ENCODE measurements at regions not wholly inside any gene's neighbourhood (a gene's known extent, or its start where the extent isn't known, plus 50 kb on each side); places are given as distances from the start of the nearest gene placed in this dataset.

DNA sequence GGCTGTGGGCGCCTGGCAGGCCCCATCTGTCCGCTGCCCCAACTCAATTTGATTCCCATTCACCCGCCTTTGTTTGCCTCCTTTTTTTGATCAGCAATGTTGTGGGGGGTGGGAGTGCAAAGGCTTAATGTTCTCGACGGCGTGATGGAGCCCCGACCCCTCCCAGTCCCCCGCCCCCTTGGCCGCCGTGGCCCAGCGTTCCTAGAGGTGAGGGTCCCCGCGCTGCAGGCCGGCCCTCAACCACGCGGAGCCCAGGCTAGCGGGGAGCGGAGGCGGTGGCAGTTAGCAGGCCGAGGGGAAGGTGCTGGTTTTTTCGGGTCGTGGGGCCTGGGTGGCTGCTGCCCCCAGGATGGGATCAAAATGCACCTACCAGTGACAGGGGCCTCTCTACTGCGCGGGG is 274.7 kb upstream of the SKOR2 start:
- no peak overlapping the region for H3K4me3 ChIP-seq (ENCODE audit: insufficient read depth, low read depth, low read length)
- TF ChIP-seq, protein P1, sequence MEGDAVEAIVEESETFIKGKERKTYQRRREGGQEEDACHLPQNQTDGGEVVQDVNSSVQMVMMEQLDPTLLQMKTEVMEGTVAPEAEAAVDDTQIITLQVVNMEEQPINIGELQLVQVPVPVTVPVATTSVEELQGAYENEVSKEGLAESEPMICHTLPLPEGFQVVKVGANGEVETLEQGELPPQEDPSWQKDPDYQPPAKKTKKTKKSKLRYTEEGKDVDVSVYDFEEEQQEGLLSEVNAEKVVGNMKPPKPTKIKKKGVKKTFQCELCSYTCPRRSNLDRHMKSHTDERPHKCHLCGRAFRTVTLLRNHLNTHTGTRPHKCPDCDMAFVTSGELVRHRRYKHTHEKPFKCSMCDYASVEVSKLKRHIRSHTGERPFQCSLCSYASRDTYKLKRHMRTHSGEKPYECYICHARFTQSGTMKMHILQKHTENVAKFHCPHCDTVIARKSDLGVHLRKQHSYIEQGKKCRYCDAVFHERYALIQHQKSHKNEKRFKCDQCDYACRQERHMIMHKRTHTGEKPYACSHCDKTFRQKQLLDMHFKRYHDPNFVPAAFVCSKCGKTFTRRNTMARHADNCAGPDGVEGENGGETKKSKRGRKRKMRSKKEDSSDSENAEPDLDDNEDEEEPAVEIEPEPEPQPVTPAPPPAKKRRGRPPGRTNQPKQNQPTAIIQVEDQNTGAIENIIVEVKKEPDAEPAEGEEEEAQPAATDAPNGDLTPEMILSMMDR (IDR thresholded peaks at IDR 0.05; ENCODE audit: insufficient read depth, low read depth, low read length), result no peak
- TF ChIP-seq EZH2 (IDR thresholded peaks at IDR 0.05; ENCODE audit: insufficient read depth, low read length), result no peak
- H4K20me1 ChIP-seq (ENCODE audit: insufficient read depth, low read length), result no peaks in the 10 kb centered on the region
- H3K9me3 ChIP-seq (ENCODE audit: insufficient read depth, low read depth, low read length), result no peaks in the 10 kb centered on the region
- Mint-ChIP-seq H3K4me1 (ENCODE audit: low read depth, unreplicated experiment) (no peaks in the 10 kb centered on the region), H3K36me3 (ENCODE audit: low read depth, unreplicated experiment) (no peaks in the 10 kb centered on the region), H3K4me3 (ENCODE audit: unreplicated experiment) (no peak overlapping the region), H3K27me3 (ENCODE audit: low read depth, unreplicated experiment) (peaks cover 28% of the 10 kb centered on the region), H3K9me3 (ENCODE audit: unreplicated experiment) (no peaks in the 10 kb centered on the region), H3K27ac (ENCODE audit: unreplicated experiment) (no peak overlapping the region)
- no peaks in the 10 kb centered on the region for H3K36me3 ChIP-seq (ENCODE audit: insufficient read depth, low read length)
- H3K9ac ChIP-seq (ENCODE audit: low read length), result no peak overlapping the region
- DNase-seq (ENCODE audit: low read depth) (no peak), FAIRE-seq (no peak)
- H3K79me2 ChIP-seq (ENCODE audit: insufficient read depth, low read length), result no peaks in the 10 kb centered on the region
- no peak overlapping the region for H2AFZ ChIP-seq (ENCODE audit: low read depth, low read length)
- H3K4me2 ChIP-seq (ENCODE audit: low read length), result no peak overlapping the region
- no peak overlapping the region for H3K27ac ChIP-seq (ENCODE audit: low read depth, low read length)
- no peaks in the 10 kb centered on the region for H3K4me1 ChIP-seq (ENCODE audit: insufficient read depth, low read length)
- H3K27me3 ChIP-seq (ENCODE audit: insufficient read depth, low read length), result no peaks in the 10 kb centered on the region

DNA sequence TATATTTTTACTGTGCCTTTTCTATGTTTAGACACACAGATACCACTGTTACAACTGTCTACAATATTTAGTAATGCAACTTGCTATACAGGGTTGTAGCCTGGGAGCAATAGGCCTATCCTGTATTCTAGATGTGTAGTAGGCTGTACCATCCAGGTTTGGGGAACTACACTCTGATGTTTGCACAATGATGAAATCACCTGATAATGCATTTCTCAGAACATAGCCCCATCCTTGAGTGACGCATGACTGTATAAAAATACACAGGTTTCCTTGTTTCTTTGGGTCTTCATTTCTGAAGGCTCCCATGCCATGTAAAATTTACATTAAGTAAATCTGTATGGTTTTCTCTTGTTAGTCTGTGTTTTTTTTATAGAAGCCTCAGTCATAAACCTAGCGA is 270.9 kb upstream of the SKOR2 start:
- no peak for DNase-seq (ENCODE audit: low read depth)
- Histone ChIP-seq H4K20me1 (ENCODE audit: insufficient read depth, low read length) (no peaks in the 10 kb centered on the region), H3K4me1 (ENCODE audit: insufficient read depth, low read length) (no peaks in the 10 kb centered on the region), H3K4me2 (ENCODE audit: low read length) (no peak overlapping the region), H3K4me3 (ENCODE audit: insufficient read depth, low read depth, low read length) (no peak overlapping the region), H3K9ac (ENCODE audit: low read length) (no peak overlapping the region), H3K27ac (ENCODE audit: low read depth, low read length) (no peak overlapping the region), H3K36me3 (ENCODE audit: insufficient read depth, low read length) (no peaks in the 10 kb centered on the region), H3K79me2 (ENCODE audit: insufficient read depth, low read length) (no peaks in the 10 kb centered on the region), H3K9me3 (ENCODE audit: insufficient read depth, low read depth, low read length) (no peaks in the 10 kb centered on the region), H3K27me3 (ENCODE audit: insufficient read depth, low read length) (no peaks in the 10 kb centered on the region), H2AFZ (ENCODE audit: low read depth, low read length) (no peak overlapping the region)
- Mint-ChIP-seq H3K4me1 (ENCODE audit: low read depth, unreplicated experiment) (no peaks in the 10 kb centered on the region), H3K27ac (ENCODE audit: unreplicated experiment) (no peak overlapping the region), H3K4me3 (ENCODE audit: unreplicated experiment) (no peak overlapping the region), H3K27me3 (ENCODE audit: low read depth, unreplicated experiment) (peaks cover 17% of the 10 kb centered on the region), H3K9me3 (ENCODE audit: unreplicated experiment) (peaks cover 2% of the 10 kb centered on the region), H3K36me3 (ENCODE audit: low read depth, unreplicated experiment) (no peaks in the 10 kb centered on the region)
- TF ChIP-seq, protein P1 (IDR thresholded peaks at IDR 0.05; ENCODE audit: insufficient read depth, low read depth, low read length), result no peak
- no peak for TF ChIP-seq EZH2 (IDR thresholded peaks at IDR 0.05; ENCODE audit: insufficient read depth, low read length)
- FAIRE-seq, result no peak

DNA sequence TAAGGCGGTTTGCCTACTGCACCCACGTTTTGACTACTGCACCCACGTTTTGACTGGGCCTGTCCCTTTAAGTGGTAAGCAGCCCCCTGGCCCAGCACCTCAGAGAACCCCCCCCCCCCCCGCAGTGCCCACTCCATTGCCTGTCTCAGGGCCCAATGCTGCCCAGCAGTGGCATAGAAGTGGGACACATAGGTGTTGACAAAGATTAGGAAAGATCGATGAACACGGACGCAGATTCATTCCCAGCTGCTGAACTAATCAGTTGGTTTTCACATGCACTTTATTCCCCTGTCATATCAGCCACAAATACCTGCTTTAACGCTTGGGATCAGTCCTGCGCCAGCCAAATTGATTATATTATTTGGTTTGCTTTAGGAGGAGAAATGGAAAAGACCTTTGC is 268.8 kb upstream of the SKOR2 start:
- Mint-ChIP-seq H3K9me3 (ENCODE audit: unreplicated experiment) (peaks cover 2% of the 10 kb centered on the region), H3K4me3 (ENCODE audit: unreplicated experiment) (no peak overlapping the region), H3K27me3 (ENCODE audit: low read depth, unreplicated experiment) (peaks cover 17% of the 10 kb centered on the region), H3K36me3 (ENCODE audit: low read depth, unreplicated experiment) (no peaks in the 10 kb centered on the region), H3K27ac (ENCODE audit: unreplicated experiment) (no peak overlapping the region), H3K4me1 (ENCODE audit: low read depth, unreplicated experiment) (no peaks in the 10 kb centered on the region)
- Histone ChIP-seq H4K20me1 (ENCODE audit: insufficient read depth, low read length) (no peaks in the 10 kb centered on the region), H3K9ac (ENCODE audit: low read length) (no peak overlapping the region), H3K27me3 (ENCODE audit: insufficient read depth, low read length) (no peaks in the 10 kb centered on the region), H2AFZ (ENCODE audit: low read depth, low read length) (no peak overlapping the region), H3K9me3 (ENCODE audit: insufficient read depth, low read depth, low read length) (no peaks in the 10 kb centered on the region), H3K4me2 (ENCODE audit: low read length) (no peak overlapping the region), H3K4me1 (ENCODE audit: insufficient read depth, low read length) (no peaks in the 10 kb centered on the region), H3K36me3 (ENCODE audit: insufficient read depth, low read length) (no peaks in the 10 kb centered on the region), H3K4me3 (ENCODE audit: insufficient read depth, low read depth, low read length) (no peak overlapping the region), H3K27ac (ENCODE audit: low read depth, low read length) (no peak overlapping the region), H3K79me2 (ENCODE audit: insufficient read depth, low read length) (no peaks in the 10 kb centered on the region)
- TF ChIP-seq, protein P1 (IDR thresholded peaks at IDR 0.05; ENCODE audit: insufficient read depth, low read depth, low read length), result no peak
- TF ChIP-seq EZH2 (IDR thresholded peaks at IDR 0.05; ENCODE audit: insufficient read depth, low read length), result no peak
- DNase-seq (ENCODE audit: low read depth), result no peak
- FAIRE-seq, result no peak

Data from astrocyte (in vitro differentiated cells and primary cell).